CD4-positive, alpha-beta T cell (primary cell): ENCODE measurements at regions not wholly inside any gene's neighbourhood (a gene's known extent, or its start where the extent isn't known, plus 50 kb on each side); places are given as distances from the start of the nearest gene placed in this dataset.

Experiments
- ATAC-seq: fragments of 200-7000 bp; cut with Tn5 transposase; one replicate; pipeline ENCODE4 v1.10.0; 2022; ENCODE audit warnings: mild to moderate bottlenecking; ENCODE audit not compliant: poor library complexity
- CTCF ChIA-PET: fragments of 350-600 bp; sonication (Branson Sonifier 250); formaldehyde crosslinking; loops from one replicate; lab custom pipeline; 2021; ENCODE audit warnings: antibody characterized with exemption, inconsistent platforms; lab: Charles Lee
- POLR2A ChIA-PET: fragments of 350-600 bp; sonication (Branson Sonifier 250); formaldehyde crosslinking; loops from one replicate; lab custom pipeline; 2021; ENCODE audit warnings: antibody characterized with exemption, inconsistent platforms; lab: Charles Lee
- DNase-seq, 14 experiments: peaks; one replicate each; pipeline ENCODE4 v3.0.0-alpha.2; 2013 to 2020; ENCODE audit warnings: mixed read lengths in 2 of 14
- H3K27ac ChIP-seq, 2 donors: one replicate each; pipeline versions ENCODE4 v1.5.1 to v1.7.0; 2013; ENCODE audit warnings: low read length in 2 of 2, low read depth in 1 of 2, mild to moderate bottlenecking in 1 of 2
- H3K27me3 ChIP-seq, 2 experiments: 1 replicate in 1 of 2; 2 replicates in 1 of 2; pipeline versions ENCODE4 v1.6.1 to v1.7.0; 2013; ENCODE audit warnings: low read length in 2 of 2, control low read depth in 1 of 2, mild to moderate bottlenecking in 1 of 2, moderate library complexity in 1 of 2; ENCODE audit not compliant: insufficient read depth in 2 of 2, control insufficient read depth in 1 of 2
- H3K36me3 ChIP-seq: one replicate; pipeline ENCODE4 v1.6.1; 2013; ENCODE audit warnings: low read length, control low read depth; ENCODE audit not compliant: insufficient read depth
- H3K4me1 ChIP-seq: one replicate; pipeline ENCODE4 v1.6.1; 2013; ENCODE audit warnings: low read length, control low read depth; ENCODE audit not compliant: insufficient read depth
- H3K4me3 ChIP-seq: one replicate; pipeline ENCODE4 v1.5.1; 2013; ENCODE audit warnings: mild to moderate bottlenecking, low read length, moderate library complexity
- H3K9me3 ChIP-seq, 2 experiments: 1 replicate in 1 of 2; 2 replicates in 1 of 2; pipeline versions ENCODE4 v1.6.1 to v1.7.0; 2013; ENCODE audit warnings: low read length in 2 of 2, mild to moderate bottlenecking in 2 of 2, control low read depth in 1 of 2, moderate library complexity in 1 of 2; ENCODE audit not compliant: control insufficient read depth in 1 of 2, insufficient read depth in 1 of 2
- H3K27ac Mint-ChIP-seq: one replicate; pipeline ENCODE4 v1.8.0; 2020; ENCODE audit warnings: mixed read lengths
- H3K27me3 Mint-ChIP-seq: one replicate; pipeline ENCODE4 v1.8.0; 2021; ENCODE audit warnings: mixed read lengths
- H3K36me3 Mint-ChIP-seq: one replicate; pipeline ENCODE4 v1.8.0; 2021; ENCODE audit warnings: low read depth, mixed read lengths
- H3K4me1 Mint-ChIP-seq: one replicate; pipeline ENCODE4 v1.8.0; 2021; ENCODE audit warnings: low read depth, mixed read lengths
- H3K4me3 Mint-ChIP-seq: one replicate; pipeline ENCODE4 v1.8.0; 2020; ENCODE audit warnings: mild to moderate bottlenecking, mixed read lengths
- H3K9me3 Mint-ChIP-seq: one replicate; pipeline ENCODE4 v1.8.0; 2020; ENCODE audit warnings: mixed read lengths
- intact Hi-C, 2 experiments: fragments of 100-400 bp; cut with DNase I in 1 of 2; cut with micrococcal nuclease in 1 of 2; formaldehyde crosslinking; loops; one replicate each; pipeline versions ENCODE4 v1.15.1 to v1.9.0; 2023 to 2025; cut with DNase I, micrococcal nuclease
- TF ChIP-seq, protein P1 (sequence below): fragments of 200-600 bp; IDR thresholded peaks from one replicate; pipeline ENCODE4 v1.8.0; 2022; ENCODE audit warnings: antibody characterized with exemption, mild to moderate bottlenecking

DNA sequence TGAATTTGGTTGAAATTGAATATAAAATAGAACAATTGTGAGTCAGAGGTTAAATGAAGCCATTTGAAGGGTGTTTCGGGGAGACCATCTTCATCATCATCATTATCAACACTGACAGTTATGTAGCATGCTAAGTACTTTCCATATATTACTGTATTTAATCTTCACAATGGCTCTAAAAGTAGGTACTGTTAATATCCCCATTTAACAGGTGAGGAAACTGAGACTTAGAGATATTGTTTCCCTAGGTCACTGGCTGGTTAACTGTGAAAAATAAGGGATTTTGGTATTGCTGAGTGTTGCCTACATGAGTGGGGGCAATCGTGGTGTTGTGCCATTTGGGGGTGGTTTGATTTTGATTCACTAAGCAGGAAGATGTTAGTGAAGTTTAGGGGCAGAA, 100.3 kb downstream of the TBX19 start:
- ATAC-seq: no peak
- no peak overlapping the region for H3K27ac ChIP-seq
- ChIA-PET CTCF (no interaction called here), POLR2A (no interaction called here)
- H3K27me3 ChIP-seq: no peaks in the 10 kb centered on the region
- no peak overlapping the region for H3K4me3 Mint-ChIP-seq
- no peak for DNase-seq
- H3K36me3 Mint-ChIP-seq: no peaks in the 10 kb centered on the region
- TF ChIP-seq, protein P1, sequence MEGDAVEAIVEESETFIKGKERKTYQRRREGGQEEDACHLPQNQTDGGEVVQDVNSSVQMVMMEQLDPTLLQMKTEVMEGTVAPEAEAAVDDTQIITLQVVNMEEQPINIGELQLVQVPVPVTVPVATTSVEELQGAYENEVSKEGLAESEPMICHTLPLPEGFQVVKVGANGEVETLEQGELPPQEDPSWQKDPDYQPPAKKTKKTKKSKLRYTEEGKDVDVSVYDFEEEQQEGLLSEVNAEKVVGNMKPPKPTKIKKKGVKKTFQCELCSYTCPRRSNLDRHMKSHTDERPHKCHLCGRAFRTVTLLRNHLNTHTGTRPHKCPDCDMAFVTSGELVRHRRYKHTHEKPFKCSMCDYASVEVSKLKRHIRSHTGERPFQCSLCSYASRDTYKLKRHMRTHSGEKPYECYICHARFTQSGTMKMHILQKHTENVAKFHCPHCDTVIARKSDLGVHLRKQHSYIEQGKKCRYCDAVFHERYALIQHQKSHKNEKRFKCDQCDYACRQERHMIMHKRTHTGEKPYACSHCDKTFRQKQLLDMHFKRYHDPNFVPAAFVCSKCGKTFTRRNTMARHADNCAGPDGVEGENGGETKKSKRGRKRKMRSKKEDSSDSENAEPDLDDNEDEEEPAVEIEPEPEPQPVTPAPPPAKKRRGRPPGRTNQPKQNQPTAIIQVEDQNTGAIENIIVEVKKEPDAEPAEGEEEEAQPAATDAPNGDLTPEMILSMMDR: no peak
- no peaks in the 10 kb centered on the region for H3K36me3 ChIP-seq
- H3K9me3 ChIP-seq: no peaks in the 10 kb centered on the region
- H3K27ac Mint-ChIP-seq: no peak overlapping the region
- intact Hi-C loops: loop anchor here in 1 of 2 experiments (10.0 kb wide), 1 partner anchor 46 kb away; no protein-coding TSS in a partner anchor
- H3K4me1 ChIP-seq: no peaks in the 10 kb centered on the region
- no peaks in the 10 kb centered on the region for H3K9me3 Mint-ChIP-seq
- H3K4me1 Mint-ChIP-seq: no peaks in the 10 kb centered on the region
- H3K27me3 Mint-ChIP-seq: peaks cover 3% of the 10 kb centered on the region
- no peak overlapping the region for H3K4me3 ChIP-seq

DNA sequence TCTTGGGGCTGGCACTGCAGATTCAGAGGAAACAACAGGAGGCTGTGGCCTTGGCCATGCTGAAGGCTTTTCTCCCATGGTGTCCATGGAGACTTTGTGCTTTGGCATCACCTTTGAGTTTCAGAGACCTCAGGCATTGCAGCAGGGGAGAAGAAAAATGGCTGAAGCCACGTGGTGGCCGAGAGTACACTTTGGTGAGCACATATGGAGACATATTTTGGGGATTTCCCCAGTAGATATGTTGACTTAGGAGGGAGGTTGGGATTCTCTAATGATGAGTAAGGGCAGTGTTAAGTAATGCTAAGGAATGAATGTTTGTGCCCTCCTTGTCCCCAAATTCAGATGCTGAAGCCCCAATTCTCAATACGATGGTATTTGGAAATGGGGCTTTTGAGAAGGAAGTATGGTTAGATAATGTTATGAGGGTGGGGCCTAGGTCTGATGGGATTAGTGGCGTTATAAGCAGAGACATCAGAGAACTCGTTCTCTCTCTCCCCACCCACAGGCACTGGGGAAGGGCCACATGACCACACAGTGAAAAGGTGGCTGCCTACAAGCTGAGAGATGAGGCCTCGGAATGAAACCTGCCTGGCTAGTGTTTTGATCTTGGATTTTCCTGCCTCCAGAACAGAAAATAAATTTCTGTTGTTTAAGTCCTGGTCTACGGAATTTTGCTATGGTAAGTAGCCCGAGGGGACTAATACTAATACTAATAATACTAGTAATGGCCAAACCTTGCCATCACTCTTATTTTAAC, 98.6 kb downstream of the TBX19 start:
- Mint-ChIP-seq H3K9me3 (no peaks in the 10 kb centered on the region), H3K27me3 (no peaks in the 10 kb centered on the region), H3K36me3 (no peaks in the 10 kb centered on the region), H3K4me3 (no peak overlapping the region), H3K4me1 (no peaks in the 10 kb centered on the region), H3K27ac (no peak overlapping the region)
- Histone ChIP-seq H3K9me3 (no peaks in the 10 kb centered on the region), H3K27ac (no peak overlapping the region), H3K36me3 (no peaks in the 10 kb centered on the region), H3K4me3 (no peak overlapping the region), H3K27me3 (no peaks in the 10 kb centered on the region), H3K4me1 (no peaks in the 10 kb centered on the region)
- TF ChIP-seq, protein P1: no peak
- intact Hi-C loops: no loop called here
- ChIA-PET POLR2A (no interaction called here), CTCF (no interaction called here)
- ATAC-seq (no peak), DNase-seq (no peak)

DNA sequence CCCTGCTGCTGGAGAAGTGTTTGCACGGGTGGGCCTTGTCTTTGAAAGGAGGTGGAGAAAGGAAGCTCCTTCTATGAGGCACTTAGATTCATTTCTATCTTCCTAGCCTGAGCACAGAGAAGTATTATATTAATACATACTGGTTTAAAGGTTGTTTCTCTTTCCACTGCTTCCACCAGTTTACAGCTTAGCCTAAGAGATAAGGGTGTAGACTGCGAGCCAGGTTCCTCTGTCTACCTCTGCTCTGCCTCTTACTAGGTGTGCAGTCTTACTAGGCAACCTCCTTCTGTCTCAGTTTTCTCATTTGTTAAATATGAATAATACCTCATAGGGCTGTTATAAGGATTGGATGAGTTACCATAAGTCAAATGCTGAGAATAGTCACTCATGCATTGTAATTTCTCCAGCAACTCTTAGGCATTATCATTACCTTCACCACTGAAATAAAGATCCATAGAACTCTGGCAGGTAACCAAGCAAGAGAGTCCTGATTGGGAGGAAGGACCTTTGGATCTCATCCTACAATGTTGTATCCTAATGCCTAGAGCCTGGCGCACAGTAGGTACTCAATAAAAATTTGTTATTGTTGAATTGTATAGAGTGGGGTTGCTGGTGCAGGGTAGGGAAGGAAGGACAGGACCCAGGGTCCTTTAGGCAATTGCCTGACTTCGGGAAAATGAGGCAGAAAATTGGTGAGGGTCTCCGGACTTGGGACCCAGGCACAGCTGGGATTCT, 95.1 kb downstream of the TBX19 start:
- Mint-ChIP-seq H3K27ac (no peak overlapping the region), H3K36me3 (no peaks in the 10 kb centered on the region), H3K27me3 (no peaks in the 10 kb centered on the region), H3K4me3 (no peak overlapping the region), H3K4me1 (no peaks in the 10 kb centered on the region), H3K9me3 (no peaks in the 10 kb centered on the region)
- TF ChIP-seq, protein P1: no peak
- intact Hi-C loops: no loop called here
- H3K27ac ChIP-seq: no peak overlapping the region
- no peak overlapping the region for H3K4me3 ChIP-seq
- DNase-seq: no peak
- H3K27me3 ChIP-seq: no peaks in the 10 kb centered on the region
- H3K36me3 ChIP-seq: no peaks in the 10 kb centered on the region
- peaks cover 3% of the 10 kb centered on the region for H3K4me1 ChIP-seq
- ChIA-PET CTCF (no interaction called here), POLR2A (no interaction called here)
- ATAC-seq: no peak
- no peaks in the 10 kb centered on the region for H3K9me3 ChIP-seq
